Stimulated activated CD8-positive, alpha-beta memory T cell treated with anti-CD3 and anti-CD28 coated beads, Interleukin-4, amount 100 ng/mL, for 24 hours (primary cell): ENCODE measurements at regions not wholly inside any gene's neighbourhood (a gene's known extent, or its start where the extent isn't known, plus 50 kb on each side); places are given as distances from the start of the nearest gene placed in this dataset.
"Not testable (repeated sequence)": the region's sequence is repeated elsewhere in the genome, so short reads cannot be mapped to it uniquely, and the experiment has no call there.

ENCODE experiments used
- DNase-seq: peaks from one replicate; pipeline ENCODE4 v3.0.0-alpha.2; 2020; ENCODE audit warnings: low read depth

- DNase-seq: no peak
These were observed 335.2 kb downstream of the PPP1R2C start for GRCh38 chrX:42442745-42443144.

GRCh38 chrX:42437211-42437610, 340.8 kb downstream of the PPP1R2C start:
- no peak for DNase-seq

- DNase-seq: no peak
These were observed 343.4 kb downstream of the PPP1R2C start for GRCh38 chrX:42434458-42435166.

- no peak for DNase-seq
These were observed 345.4 kb downstream of the PPP1R2C start for GRCh38 chrX:42432552-42432951.

GRCh38 chrX:42422961-42423360, 355.0 kb downstream of the PPP1R2C start:
- DNase-seq: no peak

- DNase-seq: no peak
These were observed 357.5 kb downstream of the PPP1R2C start for GRCh38 chrX:42420426-42420825.

- no peak for DNase-seq
These were observed 362.3 kb downstream of the PPP1R2C start for GRCh38 chrX:42415636-42416035.

- no peak for DNase-seq
These were observed 363.9 kb downstream of the PPP1R2C start for GRCh38 chrX:42414057-42414456.

- no peak for DNase-seq
These were observed 378.3 kb downstream of the PPP1R2C start for GRCh38 chrX:42399632-42400024.

GRCh38 chrX:42398967-42399631, 378.9 kb downstream of the PPP1R2C start:
- DNase-seq: no peak

- DNase-seq: no peak
These were observed 381.8 kb downstream of the PPP1R2C start for GRCh38 chrX:42396136-42396535.

GRCh38 chrX:42392846-42393245, 385.1 kb downstream of the PPP1R2C start:
- DNase-seq: no peak

- no peak for DNase-seq
These were observed 391.3 kb downstream of the PPP1R2C start for GRCh38 chrX:42386681-42387080.

GRCh38 chrX:42385730-42386129, 392.2 kb downstream of the PPP1R2C start:
- DNase-seq: no peak

GRCh38 chrX:42384956-42385355, 393.0 kb downstream of the PPP1R2C start:
- no peak for DNase-seq

- no peak for DNase-seq
These were observed 399.1 kb downstream of the PPP1R2C start for GRCh38 chrX:42378857-42379256.

- no peak for DNase-seq
These were observed 402.9 kb downstream of the PPP1R2C start for GRCh38 chrX:42375086-42375485.

GRCh38 chrX:42366181-42366580, 411.8 kb downstream of the PPP1R2C start:
- no peak for DNase-seq

GRCh38 chrX:42362219-42362618, 415.7 kb downstream of the PPP1R2C start:
- no peak for DNase-seq

- DNase-seq: not testable (repeated sequence)
These were observed 419.6 kb upstream of the CASK start for GRCh38 chrX:42342981-42343380.
